ENCODE measurements at regions not wholly inside any gene's neighbourhood (a gene's known extent, or its start where the extent isn't known, plus 50 kb on each side); places are given as distances from the start of the nearest gene placed in this dataset.
"Not testable (repeated sequence)": the region's sequence is repeated elsewhere in the genome, so short reads cannot be mapped to it uniquely, and the experiment has no call there.

DNA sequence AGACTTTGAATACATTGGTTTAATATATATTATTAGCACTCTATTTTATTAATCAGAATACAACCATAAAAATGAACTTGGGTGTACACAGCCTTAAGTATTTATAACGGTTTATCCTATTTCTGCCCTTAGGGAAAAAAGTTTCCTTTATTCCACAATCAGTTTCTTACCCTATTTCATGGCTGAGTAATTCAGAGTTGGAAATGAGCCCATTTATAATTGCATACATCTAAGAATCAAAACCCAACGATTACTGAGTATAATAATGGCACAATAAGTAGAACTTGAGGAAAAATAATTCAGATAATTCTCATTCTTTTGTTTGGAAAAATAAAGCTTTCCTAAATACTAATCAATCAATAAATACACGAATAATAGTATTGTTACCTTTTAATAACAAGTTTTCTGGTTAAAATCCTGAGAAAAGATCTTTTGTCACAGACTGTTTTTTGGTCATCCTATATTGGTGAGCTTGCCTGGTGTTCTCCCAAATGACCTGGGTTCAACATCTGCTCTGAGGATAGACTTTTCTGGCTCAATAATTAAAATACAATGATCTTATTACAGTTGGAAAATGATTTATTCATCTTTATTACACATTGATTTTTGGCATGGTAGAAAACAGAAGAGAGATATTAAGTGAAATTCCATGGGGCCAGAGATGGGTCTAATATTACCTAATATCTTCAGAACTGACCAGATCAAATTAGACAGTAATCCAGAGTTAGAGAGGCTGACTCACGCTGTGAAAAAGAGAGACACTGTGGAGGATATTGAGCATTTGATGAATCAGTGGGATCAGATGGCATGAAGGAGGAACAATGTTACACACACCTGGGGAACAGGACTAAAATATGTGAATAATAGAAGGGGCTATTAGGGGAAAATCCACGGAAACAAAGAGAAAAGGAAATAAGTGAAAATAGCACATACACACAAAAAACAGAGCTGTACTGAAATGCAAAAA, 162.1 kb upstream of the TBX18 start:
- DNase-seq (ENCODE audit: low spot score) = no peak

DNA sequence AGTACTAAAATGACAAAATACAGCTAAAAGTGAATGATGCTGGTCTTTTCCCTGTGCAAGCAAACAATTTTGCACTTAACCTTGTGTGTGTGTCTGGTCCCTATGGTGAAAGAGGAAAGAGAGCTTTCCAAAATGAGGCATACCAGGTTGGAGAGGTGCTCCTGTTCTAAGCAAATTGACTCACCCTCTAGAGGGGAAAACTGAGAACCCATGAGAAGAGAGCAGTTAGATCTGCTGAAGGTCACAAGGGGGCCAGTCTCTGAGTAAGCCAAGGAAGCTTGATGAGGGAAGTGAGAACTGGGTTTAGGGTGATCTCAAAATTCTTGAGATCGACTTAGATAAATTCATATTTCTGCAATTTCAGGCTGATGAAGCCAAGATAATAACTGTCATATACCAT, 157.5 kb upstream of the TBX18 start:
- DNase-seq (ENCODE audit: low spot score) = no peak

DNA sequence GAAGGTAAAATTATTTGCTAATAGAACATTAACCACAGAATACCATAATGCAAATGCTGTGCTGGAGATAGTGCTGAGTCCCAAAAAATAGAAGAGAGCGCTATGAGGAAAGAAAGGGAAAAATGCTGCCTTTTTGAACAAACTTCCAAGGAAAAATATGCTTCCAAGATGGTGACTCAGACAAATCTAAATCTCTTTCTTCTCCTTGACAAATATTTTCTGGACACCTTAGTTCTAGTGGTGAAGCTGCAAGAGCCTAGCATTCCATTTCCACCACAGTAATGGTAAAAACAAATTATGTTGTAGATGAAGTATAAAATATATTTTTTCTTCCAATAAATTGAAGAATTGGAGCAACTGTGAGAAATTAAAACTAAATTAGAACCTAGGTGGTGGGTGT, 155.6 kb upstream of the TBX18 start:
- no peak for DNase-seq (ENCODE audit: low spot score)

DNA sequence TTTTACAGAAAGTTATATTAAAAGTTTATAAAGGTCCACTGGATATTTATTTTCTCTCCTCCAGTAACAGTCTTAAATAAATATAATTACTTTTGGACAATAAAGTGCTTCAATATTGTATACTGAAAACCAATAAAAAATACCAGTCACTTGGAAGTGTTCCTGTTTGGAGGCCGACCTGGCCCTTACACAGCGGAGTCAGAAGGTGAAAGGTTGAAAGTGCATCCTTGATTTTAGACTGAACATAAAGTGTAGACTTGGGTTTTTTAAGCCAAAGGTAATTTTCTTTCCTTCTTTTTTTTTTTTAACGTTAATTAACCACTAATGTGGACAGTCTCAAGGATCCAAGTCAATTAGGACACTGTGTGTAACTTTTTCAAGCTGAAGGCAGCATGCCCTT, 152.3 kb upstream of the TBX18 start:
- no peak for DNase-seq (ENCODE audit: low spot score)

GRCh38 chr6:84912472-84913322, 148.3 kb upstream of the TBX18 start:
- DNase-seq (ENCODE audit: low spot score) = no peak

DNA sequence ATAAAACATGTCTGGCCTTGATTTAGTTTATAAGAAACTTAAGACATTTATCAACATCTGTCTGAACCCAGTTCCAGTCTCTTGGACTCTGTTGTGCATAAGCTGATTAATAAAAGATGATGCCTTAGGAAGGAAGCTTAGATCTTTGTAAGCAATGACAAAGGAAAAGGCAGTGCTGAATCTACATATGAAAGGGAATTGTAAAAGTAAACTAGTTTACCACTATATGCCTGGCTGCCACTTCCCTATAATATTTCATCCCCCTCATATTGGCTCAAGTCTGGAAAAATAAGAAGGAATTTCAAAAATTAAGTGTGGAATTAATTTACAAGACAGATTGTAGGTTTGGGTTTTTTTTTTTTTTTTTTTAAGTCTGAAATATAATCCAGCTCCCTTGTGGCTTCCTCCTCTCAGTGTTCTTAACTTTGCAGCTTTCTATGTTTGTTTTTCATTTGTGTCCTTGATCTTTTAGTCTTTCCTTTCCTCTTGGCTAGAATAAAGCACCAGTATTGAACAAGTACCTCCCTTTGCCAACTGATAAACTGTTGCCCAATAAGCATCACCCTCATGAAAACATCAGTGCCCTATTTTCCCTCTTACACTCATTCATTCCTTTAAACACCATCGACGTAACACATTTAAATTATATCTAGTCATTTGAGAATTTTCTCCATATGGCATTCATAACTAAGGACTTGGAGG, 146.7 kb upstream of the TBX18 start:
- DNase-seq (ENCODE audit: low spot score) = no peak

GRCh38 chr6:84908304-84908904, 144.0 kb upstream of the TBX18 start:
- DNase-seq (ENCODE audit: low spot score) = no peak

DNA sequence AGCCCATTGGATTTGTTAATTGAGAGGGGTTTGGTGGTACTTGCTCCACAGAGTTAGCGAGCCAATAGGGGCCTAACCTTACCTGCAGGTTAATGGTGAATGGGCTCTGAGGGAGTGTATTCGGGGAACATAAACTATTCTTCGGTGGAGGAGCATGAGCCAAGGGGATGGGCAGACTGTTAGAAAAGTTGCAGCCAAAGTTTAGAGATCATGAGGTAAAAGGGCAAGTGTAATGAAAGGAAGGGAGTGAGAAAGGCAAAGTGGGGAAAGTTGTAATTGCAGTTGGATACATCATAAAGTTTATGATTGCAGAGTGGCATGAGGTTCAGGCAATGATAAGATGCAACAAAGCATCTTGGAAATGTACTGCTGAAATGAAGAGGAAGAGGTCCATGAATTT, 142.1 kb upstream of the TBX18 start:
- DNase-seq (ENCODE audit: low spot score) = no peak

DNA sequence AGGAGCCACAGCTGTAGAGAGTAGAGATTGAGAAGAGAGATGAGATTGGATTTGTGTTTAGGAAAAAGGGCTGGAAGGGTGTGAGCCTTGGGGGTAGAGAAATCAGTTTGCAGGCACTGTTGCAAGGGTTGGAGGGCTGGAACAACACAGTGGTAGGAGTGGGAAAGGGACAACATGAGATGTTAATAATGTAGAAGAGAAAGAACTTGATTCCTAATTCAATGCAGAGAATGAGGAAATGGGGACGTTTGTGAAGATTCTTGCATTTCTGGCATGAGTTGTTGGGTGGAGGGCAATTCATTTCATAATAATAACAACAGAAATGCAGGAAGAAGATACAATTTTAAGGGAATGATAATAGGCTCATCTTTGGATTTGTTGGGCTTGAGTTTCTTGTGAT, 141.4 kb upstream of the TBX18 start:
- DNase-seq (ENCODE audit: low spot score) = no peak

- DNase-seq (ENCODE audit: low spot score) = no peak
These were observed 138.0 kb upstream of the TBX18 start for GRCh38 chr6:84902354-84902928.

DNA sequence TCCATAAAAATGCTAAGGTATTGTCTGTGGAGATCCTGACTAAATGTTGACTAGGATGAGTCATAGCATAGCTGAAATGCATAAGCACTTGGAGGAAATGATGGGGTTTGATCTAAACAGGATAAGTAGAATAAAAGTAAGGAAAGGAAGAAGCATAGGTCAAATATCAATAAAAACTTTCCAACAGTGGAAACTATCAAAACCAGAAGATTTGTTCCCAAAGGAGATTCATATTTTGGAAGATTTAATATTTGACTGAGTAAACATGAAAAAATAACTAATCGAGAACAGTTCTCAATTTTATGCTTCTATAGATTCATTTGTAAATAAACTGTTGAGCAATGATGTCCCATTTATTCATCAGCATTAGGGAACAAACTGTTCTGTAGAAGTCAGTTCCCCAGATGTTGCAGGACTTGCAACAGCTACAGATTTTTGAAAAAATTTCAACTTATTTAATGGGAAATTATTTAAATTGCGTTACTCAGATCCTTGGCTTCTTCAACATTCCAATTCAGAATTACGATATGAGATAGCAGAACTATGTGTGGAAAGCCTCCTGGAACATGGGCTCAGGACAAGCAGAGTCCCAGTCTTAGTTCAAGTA, 133.7 kb upstream of the TBX18 start:
- no peak for DNase-seq (ENCODE audit: low spot score)

DNA sequence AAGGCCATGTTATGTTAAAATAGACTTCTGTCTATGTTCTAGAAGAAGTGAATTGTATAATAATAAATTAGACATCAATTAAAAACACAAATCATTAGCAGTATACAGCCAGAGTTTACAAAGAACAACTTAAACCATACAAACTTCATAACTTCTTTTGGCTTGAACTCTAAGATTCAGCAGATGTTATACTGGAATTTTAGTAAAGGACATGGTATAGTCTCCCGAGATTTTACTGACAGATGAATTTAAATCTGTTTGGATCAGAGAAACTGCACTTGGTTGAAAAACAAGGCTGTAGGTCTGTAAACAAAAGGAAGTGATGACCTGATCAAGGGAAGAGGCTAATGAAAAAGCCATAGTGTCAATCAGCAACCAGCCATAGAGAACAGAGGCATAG, 132.6 kb upstream of the TBX18 start:
- DNase-seq (ENCODE audit: low spot score) = no peak

DNA sequence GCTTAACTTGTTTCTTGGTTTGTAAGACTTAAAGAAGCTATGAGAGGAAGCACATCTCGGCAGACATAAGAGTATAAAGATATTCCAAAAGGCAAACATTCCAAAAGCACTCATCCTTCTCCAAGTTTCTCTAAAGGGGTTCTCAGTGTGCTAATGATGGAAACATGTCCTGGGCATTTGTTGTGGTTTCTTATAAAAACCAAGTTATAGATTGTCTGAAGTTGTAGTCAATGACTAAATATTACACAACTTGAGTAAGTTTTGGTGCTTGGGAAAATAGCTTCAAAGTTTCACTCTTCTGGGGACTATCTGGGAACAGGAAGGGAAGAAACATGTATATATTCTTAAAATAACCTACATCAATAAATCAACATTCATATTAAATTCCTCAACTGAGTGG, 128.3 kb upstream of the TBX18 start:
- no peak for DNase-seq (ENCODE audit: low spot score)

DNA sequence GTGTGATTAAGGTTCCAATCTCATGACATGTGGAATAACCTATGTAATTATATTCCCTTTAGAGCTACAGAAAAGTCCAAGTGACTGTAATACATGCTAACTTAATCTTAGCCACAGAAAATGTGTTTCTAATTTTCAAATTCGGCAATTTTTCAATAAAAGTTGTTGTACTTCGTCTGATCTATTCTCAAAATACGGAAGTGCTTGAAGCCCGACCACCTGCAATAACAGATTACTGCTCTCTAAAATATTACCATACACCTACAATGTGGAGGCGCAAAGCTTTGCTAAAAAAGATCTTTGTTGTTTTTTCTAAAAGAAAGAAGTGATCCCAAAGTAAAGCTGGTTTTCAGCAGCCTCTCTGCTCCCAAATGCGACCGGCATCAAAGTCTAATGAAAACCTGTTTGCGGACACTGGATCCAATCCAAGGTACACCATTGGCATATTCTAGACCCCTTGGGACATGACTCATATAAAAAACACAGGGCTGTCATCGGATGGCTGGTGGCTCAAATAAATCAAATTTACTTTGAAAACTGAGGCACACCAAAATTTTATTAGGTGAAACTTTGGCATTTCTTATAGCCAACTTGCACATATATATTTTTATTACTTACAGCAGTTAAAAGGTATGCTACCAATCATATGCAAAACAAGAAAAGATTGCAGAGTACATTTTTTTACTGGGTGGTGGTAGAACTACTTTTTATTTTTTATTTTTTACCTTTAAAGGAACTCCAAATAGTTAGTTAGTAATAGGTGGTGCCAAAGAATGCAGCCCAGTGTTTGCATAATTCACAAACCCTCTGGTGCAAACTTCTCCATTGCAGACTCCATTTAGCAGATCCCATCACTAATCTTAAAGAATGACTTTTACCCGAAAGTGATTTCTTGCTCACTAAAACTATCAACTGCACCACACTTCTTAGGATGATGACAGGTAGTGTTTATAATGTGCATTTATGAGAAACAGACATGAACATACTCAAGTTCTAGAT, 118.7 kb upstream of the TBX18 start:
- DNase-seq (ENCODE audit: low spot score) = no peak

DNA sequence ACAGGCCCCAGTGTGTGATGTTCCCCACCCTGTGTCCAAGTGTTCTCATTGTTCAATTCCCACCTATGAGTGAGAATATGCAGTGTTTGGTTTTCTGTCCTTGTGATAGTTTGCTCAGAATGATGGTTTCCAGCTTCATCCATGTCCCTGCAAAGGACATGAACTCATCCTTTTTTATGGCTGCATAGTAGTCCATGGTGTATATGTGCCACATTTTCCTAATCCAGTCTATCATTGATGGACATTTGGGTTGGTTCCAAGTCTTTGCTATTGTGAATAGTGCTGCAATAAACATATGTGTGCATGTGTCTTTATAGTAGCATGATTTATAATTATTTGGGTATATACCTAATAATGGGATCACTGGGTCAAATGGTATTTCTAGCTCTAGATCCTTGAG, 115.0 kb upstream of the TBX18 start:
- DNase-seq (ENCODE audit: low spot score) = not testable (repeated sequence)

DNA sequence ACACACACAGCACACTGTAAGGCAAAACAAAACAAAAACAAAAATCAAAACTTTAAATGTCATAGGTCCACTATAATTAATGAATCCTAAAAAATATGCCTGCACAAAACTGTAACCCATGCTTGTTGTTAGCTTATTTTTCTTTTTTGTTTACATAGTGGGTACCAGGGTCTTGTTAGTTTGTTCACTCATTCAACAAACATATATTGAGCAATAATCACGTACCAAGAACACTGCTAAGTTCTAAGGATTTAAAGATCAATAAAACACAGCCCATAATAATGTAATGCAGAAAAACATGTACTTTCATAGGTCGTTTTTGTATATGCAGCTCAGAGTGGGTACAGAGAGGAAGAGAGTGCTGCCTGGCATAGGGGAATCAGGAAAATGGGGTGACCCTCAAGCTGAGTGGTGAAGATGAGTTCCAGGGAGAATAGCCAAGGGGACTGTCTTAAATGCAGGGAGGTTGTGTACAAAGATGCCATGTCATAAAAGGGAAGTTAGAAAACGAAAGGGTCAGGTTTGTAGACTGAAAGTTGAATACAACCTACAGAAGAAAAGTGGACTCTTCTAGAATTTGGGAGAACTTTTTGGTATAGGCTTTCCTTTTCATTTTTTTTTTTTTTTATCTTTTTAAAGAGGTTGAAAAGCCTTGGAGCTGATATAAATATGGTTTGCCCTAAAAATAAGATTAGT, 113.3 kb upstream of the TBX18 start:
- DNase-seq (ENCODE audit: low spot score) = no peak

- no peak for DNase-seq (ENCODE audit: low spot score)
These were observed 112.5 kb upstream of the TBX18 start for GRCh38 chr6:84876723-84877514.

DNA sequence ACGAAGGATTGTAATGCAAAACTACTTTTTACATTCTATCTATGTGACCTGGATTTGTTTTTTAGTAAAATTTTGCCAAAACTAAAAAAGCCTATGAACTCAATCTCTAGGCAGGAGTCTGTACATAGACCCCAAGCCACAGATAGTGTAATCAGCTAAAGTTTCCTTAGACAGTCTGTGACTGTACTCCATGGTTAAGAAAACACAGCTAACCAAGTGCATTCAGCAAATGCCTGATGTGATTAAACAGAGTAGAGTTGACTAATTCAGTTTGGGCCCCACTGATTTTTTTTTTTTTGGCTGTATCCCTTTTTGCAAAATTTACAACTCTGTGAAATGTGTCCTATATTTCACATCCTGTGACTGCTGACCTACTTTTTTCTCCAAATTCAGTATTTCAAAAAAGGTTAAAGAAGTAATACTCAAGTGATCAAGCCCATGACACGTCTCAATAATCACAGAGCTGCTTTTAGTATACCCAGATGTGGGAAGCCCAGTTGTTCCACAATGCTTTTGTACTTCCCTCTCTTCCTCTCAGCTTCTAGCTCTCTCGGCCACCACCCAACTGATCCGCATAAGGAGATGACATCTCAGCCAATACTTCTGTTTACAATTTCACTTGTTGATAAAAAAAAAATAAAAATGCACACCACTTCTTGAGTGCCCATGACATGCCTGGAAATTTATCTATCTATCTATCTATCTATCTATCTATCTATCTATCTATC, 108.8 kb upstream of the TBX18 start:
- no peak for DNase-seq (ENCODE audit: low spot score)

Data from germinal center (tissue), 1 donor.